GM23338 (cell line): ENCODE measurements at regions not wholly inside any gene's neighbourhood (a gene's known extent, or its start where the extent isn't known, plus 50 kb on each side); places are given as distances from the start of the nearest gene placed in this dataset.

Source experiments
- ATAC-seq: fragments of 200-7000 bp; cut with Tn5 transposase; 3 replicates; pipeline ENCODE4 v1.9.1; 2020
- DNase-seq: peaks from one replicate; pipeline ENCODE4 v3.0.0-alpha.2; 2015; ENCODE audit warnings: low spot score
- H2AFZ ChIP-seq: fragments of 200-600 bp; sonication (generic); 2 replicates; pipeline ENCODE4 v1.8.0; 2016; ENCODE audit warnings: antibody characterized with exemption, mild to moderate bottlenecking, moderate library complexity
- H3F3A ChIP-seq: fragments of 200-600 bp; sonication (generic); replicated peaks from 2 replicates; pipeline ENCODE4 v1.8.0; 2017; ENCODE audit warnings: antibody characterized with exemption, mixed run types, low read depth
- H3K27ac ChIP-seq: fragments of 200-600 bp; sonication (generic); 2 replicates; pipeline ENCODE4 v1.6.1; 2016; ENCODE audit warnings: low read depth
- H3K27me3 ChIP-seq: fragments of 200-600 bp; sonication (generic); 2 replicates; pipeline ENCODE4 v1.8.0; 2016; ENCODE audit warnings: mild to moderate bottlenecking, mixed run types, moderate library complexity; ENCODE audit not compliant: insufficient read depth
- H3K36me3 ChIP-seq: fragments of 200-600 bp; sonication (generic); 2 replicates; pipeline ENCODE4 v1.8.0; 2016; ENCODE audit warnings: mild to moderate bottlenecking; ENCODE audit not compliant: insufficient read depth
- H3K4me1 ChIP-seq: fragments of 200-600 bp; sonication (generic); 2 replicates; pipeline ENCODE4 v1.8.0; 2016; ENCODE audit warnings: mild to moderate bottlenecking, moderate library complexity; ENCODE audit not compliant: insufficient read depth
- H3K4me2 ChIP-seq: fragments of 200-600 bp; sonication (generic); 2 replicates; pipeline ENCODE4 v1.7.1; 2017; ENCODE audit warnings: mixed run types
- H3K4me3 ChIP-seq: fragments of 200-600 bp; sonication (generic); 2 replicates; pipeline ENCODE4 v1.6.1; 2016; ENCODE audit warnings: mixed run types
- H3K79me2 ChIP-seq: fragments of 200-600 bp; sonication (generic); replicated peaks from 2 replicates; pipeline ENCODE4 v1.8.0; 2017; ENCODE audit warnings: mild to moderate bottlenecking; ENCODE audit not compliant: insufficient read depth
- H3K9me2 ChIP-seq: fragments of 200-600 bp; sonication (generic); 2 replicates; pipeline ENCODE4 v1.8.0; 2017; ENCODE audit not compliant: insufficient read depth
- H4K20me1 ChIP-seq: fragments of 200-600 bp; sonication (generic); replicated peaks from 2 replicates; pipeline ENCODE4 v1.8.0; 2017; ENCODE audit warnings: mild to moderate bottlenecking; ENCODE audit not compliant: insufficient read depth
- H3K27ac Mint-ChIP-seq: 2 replicates; pipeline ENCODE4 v1.8.0; 2020; ENCODE audit warnings: inconsistent platforms, mild to moderate bottlenecking, moderate library complexity, mixed read lengths
- H3K27me3 Mint-ChIP-seq: 3 replicates; pipeline ENCODE4 v1.8.0; 2022; ENCODE audit warnings: low read depth, mild to moderate bottlenecking, moderate library complexity, mixed read lengths, inconsistent platforms; ENCODE audit not compliant: insufficient read depth, poor library complexity
- H3K36me3 Mint-ChIP-seq: 3 replicates; pipeline ENCODE4 v1.8.0; 2021; ENCODE audit warnings: low read depth, mild to moderate bottlenecking, inconsistent platforms, moderate library complexity, mixed read lengths
- H3K4me1 Mint-ChIP-seq: 3 replicates; pipeline ENCODE4 v1.8.0; 2020; ENCODE audit warnings: mild to moderate bottlenecking, inconsistent platforms, mixed read lengths
- H3K4me3 Mint-ChIP-seq: 3 replicates; pipeline ENCODE4 v1.8.0; 2021; ENCODE audit warnings: moderate library complexity, mild to moderate bottlenecking, inconsistent platforms, mixed read lengths
- H3K9me3 Mint-ChIP-seq: 3 replicates; pipeline ENCODE4 v1.8.0; 2020; ENCODE audit warnings: moderate library complexity, mild to moderate bottlenecking, inconsistent platforms, mixed read lengths
- CTCF ChIP-seq, 2 experiments: fragments of 200-600 bp in 1 of 2; sonication (generic) in 1 of 2; conservative IDR thresholded peaks; 2 replicates each; pipeline versions ENCODE4 v1.5.1 to v1.6.1; 2016 to 2017; ENCODE audit warnings: antibody characterized with exemption in 2 of 2, low read depth in 2 of 2, mild to moderate bottlenecking in 2 of 2, moderate library complexity in 1 of 2
- ETS1 ChIP-seq: IDR thresholded peaks from 2 replicates; pipeline ENCODE4 v1.6.1; 2016; ENCODE audit warnings: antibody characterized with exemption
- EZH2 ChIP-seq: fragments of 200-600 bp; sonication (generic); IDR thresholded peaks from one replicate; pipeline ENCODE4 v1.8.0; 2017; ENCODE audit warnings: antibody characterized with exemption, mild to moderate bottlenecking, low read depth; ENCODE audit not compliant: unreplicated experiment
- JUNB ChIP-seq: IDR thresholded peaks from one replicate; pipeline ENCODE4 v1.6.1; 2016; ENCODE audit warnings: antibody characterized with exemption; ENCODE audit not compliant: unreplicated experiment
- NANOG ChIP-seq: IDR thresholded peaks from 2 replicates; pipeline ENCODE4 v1.6.1; 2016; ENCODE audit warnings: antibody characterized with exemption, borderline replicate concordance
- POLR2AphosphoS5 ChIP-seq: IDR thresholded peaks from 2 replicates; pipeline ENCODE4 v1.6.1; 2016; ENCODE audit warnings: antibody characterized with exemption, low read depth
- ZNF114 ChIP-seq: fragments of 250-450 bp; sonication (Bioruptor Pico); IDR thresholded peaks from 2 replicates; pipeline ENCODE4 v1.5.0; 2020; ENCODE audit warnings: mild to moderate bottlenecking, moderate library complexity
- ZNF331 ChIP-seq: fragments of 250-450 bp; sonication (Bioruptor Pico); IDR thresholded peaks from 2 replicates; pipeline ENCODE4 v1.5.0; 2020; ENCODE audit warnings: low read depth, mild to moderate bottlenecking, moderate library complexity

DNA sequence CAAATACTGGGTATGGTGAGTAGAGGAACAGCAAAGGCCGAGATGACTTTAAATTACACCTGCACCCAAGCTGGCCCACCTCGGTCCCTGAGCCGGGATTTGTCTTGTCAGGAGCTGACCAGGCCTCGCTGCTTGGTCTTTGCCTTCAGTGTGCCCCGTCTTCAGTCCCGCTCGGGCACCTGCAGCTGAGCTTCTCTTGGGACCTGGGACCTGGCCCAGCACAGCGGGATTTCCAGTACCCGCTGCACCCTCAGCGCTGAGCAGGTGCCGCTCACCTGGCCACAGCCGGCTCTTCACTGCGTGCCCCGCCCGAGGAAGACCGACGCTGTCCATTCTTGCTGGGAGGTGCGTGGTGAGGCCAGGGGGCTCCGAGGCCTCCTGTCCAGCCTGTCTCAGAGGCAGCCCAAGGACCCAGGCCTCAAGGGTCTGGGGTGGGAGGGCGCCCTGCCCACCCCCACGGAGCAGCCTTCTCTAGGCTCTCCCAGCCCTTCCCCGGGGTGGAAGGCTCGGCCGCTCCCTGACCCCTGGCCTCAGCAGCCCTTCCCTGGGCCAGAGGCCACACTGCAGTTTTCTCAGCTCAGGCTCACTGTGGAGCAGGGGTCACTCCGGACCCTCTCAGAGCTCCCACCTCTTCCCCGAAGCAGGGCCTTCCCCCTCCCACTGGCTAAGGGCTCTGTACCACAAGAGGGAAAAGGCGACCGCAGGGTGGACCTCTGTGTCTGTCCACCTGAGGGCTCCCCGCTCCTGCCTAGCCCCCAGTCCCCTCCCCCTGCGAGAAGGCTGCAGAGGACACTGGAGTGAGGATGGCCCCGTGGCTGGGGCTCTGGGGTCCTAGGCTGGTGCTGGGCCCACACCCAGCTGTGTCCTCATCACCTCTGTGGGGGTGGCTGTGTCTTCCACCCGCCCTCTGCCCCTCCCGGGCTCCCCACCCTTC is 119.3 kb downstream of the RNASET2 start:
- H2AFZ ChIP-seq, result no peak overlapping the region
- Mint-ChIP-seq H3K27ac (no peak overlapping the region), H3K4me1 (0 out of 3 replicates have a peak, but pooled peaks cover 3% of the 10 kb centered on the region), H3K9me3 (no peaks in the 10 kb centered on the region), H3K4me3 (no peak overlapping the region), H3K36me3 (no peaks in the 10 kb centered on the region), H3K27me3 (no peaks in the 10 kb centered on the region)
- no peaks in the 10 kb centered on the region for H4K20me1 ChIP-seq
- H3K4me3 ChIP-seq, result no peak overlapping the region
- TF ChIP-seq CTCF (conservative IDR thresholded peaks at IDR 0.05; ENCODE audit: low read depth in 2 of 2), result peak in 1 of 2 experiments; percentile 42; a peak in 2 of 4 replicates
- TF ChIP-seq ZNF331 (CRISPR knock-in tag), result no peak
- no peaks in the 10 kb centered on the region for H3K27me3 ChIP-seq
- H3F3A ChIP-seq, result no peaks in the 10 kb centered on the region
- no peaks in the 10 kb centered on the region for H3K4me1 ChIP-seq
- H3K4me2 ChIP-seq, result no peak overlapping the region
- DNase-seq (no peak), ATAC-seq (peak; percentile 83)
- no peaks in the 10 kb centered on the region for H3K36me3 ChIP-seq
- no peak overlapping the region for H3K27ac ChIP-seq
- H3K79me2 ChIP-seq, result no peaks in the 10 kb centered on the region
- H3K9me2 ChIP-seq, result no peaks in the 10 kb centered on the region

GRCh38 chr6:166834049-166834448 is 122.3 kb downstream of the RNASET2 start:
- H3K27ac ChIP-seq, result no peak overlapping the region
- H3F3A ChIP-seq, result no peaks in the 10 kb centered on the region
- Mint-ChIP-seq H3K9me3 (no peaks in the 10 kb centered on the region), H3K27ac (no peak overlapping the region), H3K36me3 (no peaks in the 10 kb centered on the region), H3K27me3 (no peaks in the 10 kb centered on the region), H3K4me1 (peaks cover 6% of the 10 kb centered on the region; the same call in 1 of the 3 replicates), H3K4me3 (no peak overlapping the region)
- no peaks in the 10 kb centered on the region for H3K36me3 ChIP-seq
- no peaks in the 10 kb centered on the region for H3K9me2 ChIP-seq
- no peak overlapping the region for H3K4me2 ChIP-seq
- no peak overlapping the region for H2AFZ ChIP-seq
- no peaks in the 10 kb centered on the region for H3K79me2 ChIP-seq
- no peak overlapping the region for H3K4me3 ChIP-seq
- DNase-seq, result no peak
- H3K27me3 ChIP-seq, result no peaks in the 10 kb centered on the region
- no peaks in the 10 kb centered on the region for H4K20me1 ChIP-seq
- no peaks in the 10 kb centered on the region for H3K4me1 ChIP-seq
- no peak for ATAC-seq
- TF ChIP-seq ETS1 (no peak), EZH2 (no peak), POLR2AphosphoS5 (no peak), NANOG (no peak), ZNF114 (CRISPR knock-in tag) (no peak), JUNB (no peak), ZNF331 (CRISPR knock-in tag) (no peak)
